ENCODE measurements at regions not wholly inside any gene's neighbourhood (a gene's known extent, or its start where the extent isn't known, plus 50 kb on each side); places are given as distances from the start of the nearest gene placed in this dataset.

DNA sequence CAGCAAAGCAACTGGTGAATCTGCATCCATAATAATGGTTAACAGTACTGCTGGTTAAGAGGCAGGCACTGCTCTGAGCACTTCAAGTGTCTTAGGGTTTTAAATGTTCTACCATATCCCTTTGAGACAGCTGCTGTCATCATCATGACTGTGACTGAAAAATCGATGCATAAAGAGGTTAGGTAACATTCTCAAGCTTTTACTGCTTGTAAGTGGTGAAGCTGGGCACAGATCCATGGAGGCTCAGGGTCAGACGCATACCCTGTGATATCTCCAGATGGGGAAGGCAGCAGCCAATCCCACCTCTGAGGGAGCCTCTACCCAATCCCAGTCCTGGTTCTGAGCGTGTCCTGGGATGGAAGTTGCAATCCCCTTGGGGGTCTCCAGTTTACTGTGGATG lies 57.6 kb upstream of the SOX9 start:
- no peak for TF ChIP-seq POLR2A (IDR thresholded peaks at IDR 0.05)
- TF ChIP-seq, protein P1, sequence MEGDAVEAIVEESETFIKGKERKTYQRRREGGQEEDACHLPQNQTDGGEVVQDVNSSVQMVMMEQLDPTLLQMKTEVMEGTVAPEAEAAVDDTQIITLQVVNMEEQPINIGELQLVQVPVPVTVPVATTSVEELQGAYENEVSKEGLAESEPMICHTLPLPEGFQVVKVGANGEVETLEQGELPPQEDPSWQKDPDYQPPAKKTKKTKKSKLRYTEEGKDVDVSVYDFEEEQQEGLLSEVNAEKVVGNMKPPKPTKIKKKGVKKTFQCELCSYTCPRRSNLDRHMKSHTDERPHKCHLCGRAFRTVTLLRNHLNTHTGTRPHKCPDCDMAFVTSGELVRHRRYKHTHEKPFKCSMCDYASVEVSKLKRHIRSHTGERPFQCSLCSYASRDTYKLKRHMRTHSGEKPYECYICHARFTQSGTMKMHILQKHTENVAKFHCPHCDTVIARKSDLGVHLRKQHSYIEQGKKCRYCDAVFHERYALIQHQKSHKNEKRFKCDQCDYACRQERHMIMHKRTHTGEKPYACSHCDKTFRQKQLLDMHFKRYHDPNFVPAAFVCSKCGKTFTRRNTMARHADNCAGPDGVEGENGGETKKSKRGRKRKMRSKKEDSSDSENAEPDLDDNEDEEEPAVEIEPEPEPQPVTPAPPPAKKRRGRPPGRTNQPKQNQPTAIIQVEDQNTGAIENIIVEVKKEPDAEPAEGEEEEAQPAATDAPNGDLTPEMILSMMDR (IDR thresholded peaks at IDR 0.05), result no peak
